ENCODE measurements at regions not wholly inside any gene's neighbourhood (a gene's known extent, or its start where the extent isn't known, plus 50 kb on each side); places are given as distances from the start of the nearest gene placed in this dataset.

DNA sequence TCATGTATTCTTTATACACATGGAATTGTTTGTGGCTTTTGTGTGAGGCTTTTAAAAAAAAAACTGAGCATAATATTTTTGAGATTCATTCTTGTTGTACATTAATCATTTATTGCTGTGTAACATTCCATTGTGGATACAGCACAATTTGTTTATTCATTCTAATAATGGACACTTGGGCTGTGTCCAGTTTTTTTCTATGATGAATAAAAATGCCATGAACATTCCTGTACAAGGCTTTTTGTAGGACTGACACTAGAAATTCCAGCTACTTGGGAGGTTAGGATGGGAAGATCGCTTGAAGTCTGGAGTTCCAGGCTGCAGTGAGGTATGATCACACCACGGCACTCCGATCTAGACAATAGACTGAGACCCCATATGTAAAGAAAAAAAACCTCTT is 254.3 kb upstream of the CACNA2D1 start:
- CTCF ChIA-PET, result interaction anchor here (0.6 kb wide), 1 partner anchor 151 kb away, joined by 3 read pairs; no protein-coding TSS in a partner anchor
- Mint-ChIP-seq H3K9me3 (no peaks in the 10 kb centered on the region), H3K4me3 (no peak overlapping the region), H3K36me3 (no peaks in the 10 kb centered on the region), H3K27ac (no peak overlapping the region), H3K27me3 (ENCODE audit: low read depth) (no peaks in the 10 kb centered on the region), H3K4me1 (peaks cover 28% of the 10 kb centered on the region)
- POLR2A ChIA-PET, result no interaction called here
- DNase-seq (ENCODE audit: low spot score) (no peak), ATAC-seq (no peak)
- TF ChIP-seq MXD4 (CRISPR knock-in tag; IDR thresholded peaks at IDR 0.05; ENCODE audit: borderline replicate concordance), result no peak
- TF ChIP-seq SOX15 (CRISPR knock-in tag; IDR thresholded peaks at IDR 0.05), result no peak
- TF ChIP-seq ZNF121 (CRISPR knock-in tag; IDR thresholded peaks at IDR 0.05), result no peak
- no peak for TF ChIP-seq RELA (CRISPR knock-in tag; IDR thresholded peaks at IDR 0.05; ENCODE audit: borderline replicate concordance)
- TF ChIP-seq, protein P1, sequence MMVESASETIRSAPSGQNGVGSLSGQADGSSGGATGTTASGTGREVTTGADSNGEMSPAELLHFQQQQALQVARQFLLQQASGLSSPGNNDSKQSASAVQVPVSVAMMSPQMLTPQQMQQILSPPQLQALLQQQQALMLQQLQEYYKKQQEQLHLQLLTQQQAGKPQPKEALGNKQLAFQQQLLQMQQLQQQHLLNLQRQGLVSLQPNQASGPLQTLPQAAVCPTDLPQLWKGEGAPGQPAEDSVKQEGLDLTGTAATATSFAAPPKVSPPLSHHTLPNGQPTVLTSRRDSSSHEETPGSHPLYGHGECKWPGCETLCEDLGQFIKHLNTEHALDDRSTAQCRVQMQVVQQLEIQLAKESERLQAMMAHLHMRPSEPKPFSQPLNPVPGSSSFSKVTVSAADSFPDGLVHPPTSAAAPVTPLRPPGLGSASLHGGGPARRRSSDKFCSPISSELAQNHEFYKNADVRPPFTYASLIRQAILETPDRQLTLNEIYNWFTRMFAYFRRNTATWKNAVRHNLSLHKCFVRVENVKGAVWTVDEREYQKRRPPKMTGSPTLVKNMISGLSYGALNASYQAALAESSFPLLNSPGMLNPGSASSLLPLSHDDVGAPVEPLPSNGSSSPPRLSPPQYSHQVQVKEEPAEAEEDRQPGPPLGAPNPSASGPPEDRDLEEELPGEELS (CRISPR knock-in tag; IDR thresholded peaks at IDR 0.05), result no peak
- no peak for TF ChIP-seq TEAD4 (CRISPR knock-in tag; IDR thresholded peaks at IDR 0.05)
- TF ChIP-seq ZNF232 (CRISPR knock-in tag; IDR thresholded peaks at IDR 0.05), result no peak
- TF ChIP-seq, protein P2, sequence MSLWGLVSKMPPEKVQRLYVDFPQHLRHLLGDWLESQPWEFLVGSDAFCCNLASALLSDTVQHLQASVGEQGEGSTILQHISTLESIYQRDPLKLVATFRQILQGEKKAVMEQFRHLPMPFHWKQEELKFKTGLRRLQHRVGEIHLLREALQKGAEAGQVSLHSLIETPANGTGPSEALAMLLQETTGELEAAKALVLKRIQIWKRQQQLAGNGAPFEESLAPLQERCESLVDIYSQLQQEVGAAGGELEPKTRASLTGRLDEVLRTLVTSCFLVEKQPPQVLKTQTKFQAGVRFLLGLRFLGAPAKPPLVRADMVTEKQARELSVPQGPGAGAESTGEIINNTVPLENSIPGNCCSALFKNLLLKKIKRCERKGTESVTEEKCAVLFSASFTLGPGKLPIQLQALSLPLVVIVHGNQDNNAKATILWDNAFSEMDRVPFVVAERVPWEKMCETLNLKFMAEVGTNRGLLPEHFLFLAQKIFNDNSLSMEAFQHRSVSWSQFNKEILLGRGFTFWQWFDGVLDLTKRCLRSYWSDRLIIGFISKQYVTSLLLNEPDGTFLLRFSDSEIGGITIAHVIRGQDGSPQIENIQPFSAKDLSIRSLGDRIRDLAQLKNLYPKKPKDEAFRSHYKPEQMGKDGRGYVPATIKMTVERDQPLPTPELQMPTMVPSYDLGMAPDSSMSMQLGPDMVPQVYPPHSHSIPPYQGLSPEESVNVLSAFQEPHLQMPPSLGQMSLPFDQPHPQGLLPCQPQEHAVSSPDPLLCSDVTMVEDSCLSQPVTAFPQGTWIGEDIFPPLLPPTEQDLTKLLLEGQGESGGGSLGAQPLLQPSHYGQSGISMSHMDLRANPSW (CRISPR knock-in tag; conservative IDR thresholded peaks at IDR 0.05; ENCODE audit: low read depth), result no peak
- no peak for TF ChIP-seq HMGA2 (CRISPR knock-in tag; IDR thresholded peaks at IDR 0.05)
- TF ChIP-seq, protein P3, sequence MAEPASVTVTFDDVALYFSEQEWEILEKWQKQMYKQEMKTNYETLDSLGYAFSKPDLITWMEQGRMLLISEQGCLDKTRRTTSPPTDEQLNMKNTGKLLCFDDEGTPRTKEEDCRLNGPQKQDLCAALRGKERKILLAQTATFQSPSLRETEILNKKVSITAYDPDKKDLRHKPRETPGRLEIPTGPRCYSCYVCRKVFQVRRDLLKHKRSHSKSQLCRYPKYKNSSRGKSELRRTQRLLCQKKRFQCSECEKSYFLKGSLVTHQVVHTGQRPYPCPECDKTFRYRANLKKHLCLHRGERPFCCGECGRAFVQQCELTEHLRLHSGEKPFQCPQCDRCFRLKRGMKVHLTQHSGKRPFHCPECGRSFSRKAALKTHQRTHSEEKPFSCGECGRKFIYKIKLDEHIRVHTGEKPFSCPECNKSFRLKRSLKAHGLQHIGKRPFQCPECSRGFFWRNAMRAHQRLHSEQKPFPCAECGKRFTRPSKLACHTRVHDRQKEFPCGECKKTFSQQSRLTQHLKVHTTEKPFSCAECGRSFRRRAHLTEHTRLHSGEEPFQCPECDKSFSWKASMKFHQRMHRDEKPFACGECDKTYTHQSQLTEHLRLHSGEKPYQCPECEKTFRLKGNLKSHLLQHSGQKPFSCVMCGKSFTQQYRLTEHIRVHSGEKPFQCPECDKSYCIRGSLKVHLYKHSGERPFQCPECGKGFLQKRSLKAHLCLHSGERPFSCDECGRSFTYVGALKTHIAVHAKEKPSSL (CRISPR knock-in tag; conservative IDR thresholded peaks at IDR 0.05), result no peak
- TF ChIP-seq ZNF416 (CRISPR knock-in tag; IDR thresholded peaks at IDR 0.05), result no peak
- no peak for TF ChIP-seq ATF1 (CRISPR knock-in tag; IDR thresholded peaks at IDR 0.05)

DNA sequence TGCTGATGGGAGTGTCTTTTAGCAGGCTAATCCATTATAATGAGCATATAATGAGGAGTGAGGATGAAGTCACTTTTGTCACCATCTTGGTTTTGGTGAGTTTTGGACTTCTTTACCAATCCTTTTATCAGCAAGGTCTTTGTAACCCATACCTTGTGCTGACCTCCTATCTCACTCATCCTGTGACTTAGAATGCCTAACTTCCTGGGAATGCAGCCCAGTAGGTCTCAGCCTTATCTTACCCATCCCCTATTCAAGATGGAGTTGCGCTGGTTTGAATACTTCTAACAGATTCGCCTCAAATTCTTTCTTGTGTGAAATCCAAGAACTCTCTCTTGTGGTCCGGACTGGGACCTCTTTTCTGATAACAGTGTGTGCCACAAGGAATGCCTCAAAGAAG is 253.1 kb upstream of the CACNA2D1 start:
- ChIA-PET POLR2A (no interaction called here), CTCF (no interaction called here)

More for the DNA sequence above, 253.1 kb upstream of the CACNA2D1 start:
- no peaks in the 10 kb centered on the region for H3K9me3 Mint-ChIP-seq
- H3K4me1 Mint-ChIP-seq, result peaks cover 31% of the 10 kb centered on the region
- H3K4me3 Mint-ChIP-seq, result no peak overlapping the region
- no peak for ATAC-seq
- TF ChIP-seq CREM (CRISPR knock-in tag; IDR thresholded peaks at IDR 0.05), result no peak
- TF ChIP-seq RORB (CRISPR knock-in tag; IDR thresholded peaks at IDR 0.05), result no peak
- TF ChIP-seq, protein P4, sequence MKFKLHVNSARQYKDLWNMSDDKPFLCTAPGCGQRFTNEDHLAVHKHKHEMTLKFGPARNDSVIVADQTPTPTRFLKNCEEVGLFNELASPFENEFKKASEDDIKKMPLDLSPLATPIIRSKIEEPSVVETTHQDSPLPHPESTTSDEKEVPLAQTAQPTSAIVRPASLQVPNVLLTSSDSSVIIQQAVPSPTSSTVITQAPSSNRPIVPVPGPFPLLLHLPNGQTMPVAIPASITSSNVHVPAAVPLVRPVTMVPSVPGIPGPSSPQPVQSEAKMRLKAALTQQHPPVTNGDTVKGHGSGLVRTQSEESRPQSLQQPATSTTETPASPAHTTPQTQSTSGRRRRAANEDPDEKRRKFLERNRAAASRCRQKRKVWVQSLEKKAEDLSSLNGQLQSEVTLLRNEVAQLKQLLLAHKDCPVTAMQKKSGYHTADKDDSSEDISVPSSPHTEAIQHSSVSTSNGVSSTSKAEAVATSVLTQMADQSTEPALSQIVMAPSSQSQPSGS (CRISPR knock-in tag; IDR thresholded peaks at IDR 0.05; ENCODE audit: borderline replicate concordance, low read depth), result no peak
- no peak for TF ChIP-seq FOXP1 (CRISPR knock-in tag; IDR thresholded peaks at IDR 0.05; ENCODE audit: borderline replicate concordance)
- TF ChIP-seq, protein P5, sequence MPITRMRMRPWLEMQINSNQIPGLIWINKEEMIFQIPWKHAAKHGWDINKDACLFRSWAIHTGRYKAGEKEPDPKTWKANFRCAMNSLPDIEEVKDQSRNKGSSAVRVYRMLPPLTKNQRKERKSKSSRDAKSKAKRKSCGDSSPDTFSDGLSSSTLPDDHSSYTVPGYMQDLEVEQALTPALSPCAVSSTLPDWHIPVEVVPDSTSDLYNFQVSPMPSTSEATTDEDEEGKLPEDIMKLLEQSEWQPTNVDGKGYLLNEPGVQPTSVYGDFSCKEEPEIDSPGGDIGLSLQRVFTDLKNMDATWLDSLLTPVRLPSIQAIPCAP (CRISPR knock-in tag; IDR thresholded peaks at IDR 0.05), result no peak
- no peak for TF ChIP-seq PRRX2 (CRISPR knock-in tag; IDR thresholded peaks at IDR 0.05)
- no peak for TF ChIP-seq TCF7 (CRISPR knock-in tag; IDR thresholded peaks at IDR 0.05; ENCODE audit: low read depth)
- H3K36me3 Mint-ChIP-seq, result no peaks in the 10 kb centered on the region
- no peaks in the 10 kb centered on the region for H3K27me3 Mint-ChIP-seq (ENCODE audit: low read depth)
- H3K27ac Mint-ChIP-seq, result no peak overlapping the region
- no peak for DNase-seq (ENCODE audit: low spot score)
